Left ventricle myocardium inferior (tissue), 1 donor: ENCODE measurements at regions not wholly inside any gene's neighbourhood (a gene's known extent, or its start where the extent isn't known, plus 50 kb on each side); places are given as distances from the start of the nearest gene placed in this dataset.

ENCODE experiments used
- DNase-seq: peaks from one replicate; pipeline ENCODE4 v3.0.0-alpha.2; 2020
- H3K27ac ChIP-seq: fragments of 200-600 bp; replicated peaks from 2 replicates; pipeline ENCODE4 v1.8.0; 2021
- H3K27me3 ChIP-seq: fragments of 200-600 bp; 2 replicates; pipeline ENCODE4 v1.8.0; 2021; ENCODE audit warnings: low read depth
- H3K36me3 ChIP-seq: fragments of 200-600 bp; 2 replicates; pipeline ENCODE4 v1.8.0; 2021
- H3K4me1 ChIP-seq: fragments of 200-600 bp; 2 replicates; pipeline ENCODE4 v1.8.0; 2021
- H3K4me3 ChIP-seq: fragments of 200-600 bp; 2 replicates; pipeline ENCODE4 v1.8.0; 2021; ENCODE audit warnings: mild to moderate bottlenecking, moderate library complexity
- H3K9me3 ChIP-seq: fragments of 200-600 bp; replicated peaks from 2 replicates; pipeline ENCODE4 v1.8.0; 2021
- CTCF ChIP-seq: fragments of 200-600 bp; IDR thresholded peaks from 2 replicates; pipeline ENCODE4 v1.8.0; 2021; ENCODE audit warnings: antibody characterized with exemption, mild to moderate bottlenecking, borderline replicate concordance
- intact Hi-C: fragments of 100-400 bp; cut with micrococcal nuclease; formaldehyde crosslinking; loops from one replicate; pipeline ENCODE4 v1.11.0; 2022
- donor health status: DM: no; HTN: yes; CAD: no; lungs with severe emphysema.

DNA sequence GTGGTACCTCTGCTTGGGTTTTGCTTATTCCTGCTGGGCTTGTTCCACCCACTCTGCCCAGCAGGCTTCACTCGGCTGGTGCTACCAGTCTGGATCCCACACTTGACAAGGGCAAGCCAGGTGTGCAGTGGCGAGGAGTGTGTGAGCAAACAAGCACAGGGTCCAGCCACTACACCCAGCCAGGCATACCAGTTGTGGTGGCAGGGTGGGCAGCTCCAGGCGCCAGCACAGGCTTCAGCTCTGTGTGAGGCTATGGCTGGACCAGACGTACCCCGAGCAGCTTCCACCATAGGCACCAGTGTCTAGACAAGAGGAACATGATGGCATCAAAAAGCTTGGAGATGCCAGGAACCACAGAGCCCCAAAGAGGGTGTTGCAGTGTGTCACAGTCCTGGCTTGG is 93.1 kb upstream of the GALNT5 start:
- Histone ChIP-seq H3K9me3 (no peaks in the 10 kb centered on the region), H3K27me3 (no peaks in the 10 kb centered on the region), H3K4me1 (no peaks in the 10 kb centered on the region), H3K36me3 (no peaks in the 10 kb centered on the region), H3K27ac (no peak overlapping the region), H3K4me3 (no peak overlapping the region)
- intact Hi-C loops = no loop called here
- DNase-seq = no peak
- no peak for TF ChIP-seq CTCF

GRCh38 chr2:157164891-157165290 is 92.6 kb upstream of the GALNT5 start:
- H3K36me3 ChIP-seq = no peaks in the 10 kb centered on the region
- H3K27me3 ChIP-seq = no peaks in the 10 kb centered on the region
- H3K9me3 ChIP-seq = no peaks in the 10 kb centered on the region
- no peaks in the 10 kb centered on the region for H3K4me1 ChIP-seq
- no peak for TF ChIP-seq CTCF
- DNase-seq = no peak
- no peak overlapping the region for H3K27ac ChIP-seq
- H3K4me3 ChIP-seq = no peak overlapping the region
- intact Hi-C loops = no loop called here

- no peak for DNase-seq
- no peaks in the 10 kb centered on the region for H3K27me3 ChIP-seq
- no peak for TF ChIP-seq CTCF
- intact Hi-C loops = no loop called here
- H3K4me1 ChIP-seq = peaks cover 7% of the 10 kb centered on the region
- no peak overlapping the region for H3K27ac ChIP-seq
- no peaks in the 10 kb centered on the region for H3K9me3 ChIP-seq
- H3K4me3 ChIP-seq = no peak overlapping the region
- no peaks in the 10 kb centered on the region for H3K36me3 ChIP-seq
Observed at GRCh38 chr2:157168501-157168900, 89.0 kb upstream of the GALNT5 start.

DNA sequence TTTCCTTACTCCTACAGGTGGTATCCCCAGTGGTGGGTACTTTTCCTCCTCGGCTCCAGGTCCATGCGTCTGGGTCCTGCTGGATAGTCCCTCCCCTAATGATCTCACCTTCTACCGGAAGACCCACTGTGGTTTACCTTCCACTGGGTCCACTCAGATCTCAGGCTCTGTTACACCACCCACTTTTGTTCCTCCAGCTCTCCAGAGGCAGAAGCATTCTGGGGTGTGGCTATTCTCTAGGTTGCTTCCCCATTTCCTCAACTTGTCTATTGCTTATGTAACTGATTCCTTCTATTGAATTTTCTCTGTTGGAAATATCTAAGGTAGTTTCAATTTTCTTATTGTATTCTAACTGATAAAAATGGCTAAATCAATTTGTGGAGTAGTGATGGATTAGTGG is 87.6 kb upstream of the GALNT5 start:
- no peak for DNase-seq
- no peaks in the 10 kb centered on the region for H3K27me3 ChIP-seq
- TF ChIP-seq CTCF = no peak
- peaks cover 15% of the 10 kb centered on the region for H3K4me1 ChIP-seq
- H3K9me3 ChIP-seq = no peaks in the 10 kb centered on the region
- no peak overlapping the region for H3K4me3 ChIP-seq
- no peaks in the 10 kb centered on the region for H3K36me3 ChIP-seq
- intact Hi-C loops = no loop called here
- no peak overlapping the region for H3K27ac ChIP-seq

GRCh38 chr2:157170299-157170698 is 87.2 kb upstream of the GALNT5 start:
- H3K36me3 ChIP-seq = no peaks in the 10 kb centered on the region
- DNase-seq = no peak
- H3K27ac ChIP-seq = no peak overlapping the region
- peaks cover 15% of the 10 kb centered on the region for H3K4me1 ChIP-seq
- intact Hi-C loops = no loop called here
- no peak for TF ChIP-seq CTCF
- H3K9me3 ChIP-seq = no peaks in the 10 kb centered on the region
- no peaks in the 10 kb centered on the region for H3K27me3 ChIP-seq
- H3K4me3 ChIP-seq = no peak overlapping the region

- Histone ChIP-seq H3K4me3 (no peak overlapping the region), H3K27ac (no peak overlapping the region), H3K36me3 (no peaks in the 10 kb centered on the region), H3K9me3 (no peaks in the 10 kb centered on the region), H3K27me3 (no peaks in the 10 kb centered on the region), H3K4me1 (peaks cover 15% of the 10 kb centered on the region)
- intact Hi-C loops = no loop called here
- TF ChIP-seq CTCF = no peak
- DNase-seq = no peak
Observed at GRCh38 chr2:157172239-157172638, 85.3 kb upstream of the GALNT5 start.
